Loucy (cell line): ENCODE measurements at regions not wholly inside any gene's neighbourhood (a gene's known extent, or its start where the extent isn't known, plus 50 kb on each side); places are given as distances from the start of the nearest gene placed in this dataset.

Experiments
- EZH2phosphoT487 ChIP-seq: fragments of 200-600 bp; IDR thresholded peaks from 2 replicates; pipeline ENCODE4 v1.6.1; 2018; ENCODE audit warnings: antibody characterized with exemption, mild to moderate bottlenecking, moderate library complexity, borderline replicate concordance
- TF ChIP-seq, protein P1 (sequence below): fragments of 200-600 bp; sonication (generic); conservative IDR thresholded peaks from 2 replicates; pipeline ENCODE4 v1.5.1; 2014; ENCODE audit warnings: mild to moderate bottlenecking, antibody characterized with exemption, low read length

DNA sequence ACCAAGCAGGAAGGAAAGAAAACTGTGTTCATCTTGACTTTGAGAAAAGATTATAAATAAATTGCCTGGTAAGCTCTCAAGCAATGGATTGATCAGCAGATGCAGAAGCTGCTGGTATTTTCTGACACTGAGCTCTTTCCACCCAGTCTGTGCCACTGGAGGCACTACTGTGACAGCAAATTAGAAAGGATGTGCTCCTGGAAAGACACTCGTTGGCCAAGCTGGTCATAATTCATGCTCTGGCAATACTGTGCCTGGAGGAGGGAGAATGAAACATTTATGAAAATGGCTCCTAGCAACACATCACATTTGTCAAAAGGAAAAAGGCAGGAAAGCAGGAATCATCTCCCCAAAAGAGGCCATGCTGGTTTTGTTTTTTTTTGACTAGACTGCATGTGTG, 84.2 kb downstream of the CAVIN4 start:
- TF ChIP-seq, protein P1, sequence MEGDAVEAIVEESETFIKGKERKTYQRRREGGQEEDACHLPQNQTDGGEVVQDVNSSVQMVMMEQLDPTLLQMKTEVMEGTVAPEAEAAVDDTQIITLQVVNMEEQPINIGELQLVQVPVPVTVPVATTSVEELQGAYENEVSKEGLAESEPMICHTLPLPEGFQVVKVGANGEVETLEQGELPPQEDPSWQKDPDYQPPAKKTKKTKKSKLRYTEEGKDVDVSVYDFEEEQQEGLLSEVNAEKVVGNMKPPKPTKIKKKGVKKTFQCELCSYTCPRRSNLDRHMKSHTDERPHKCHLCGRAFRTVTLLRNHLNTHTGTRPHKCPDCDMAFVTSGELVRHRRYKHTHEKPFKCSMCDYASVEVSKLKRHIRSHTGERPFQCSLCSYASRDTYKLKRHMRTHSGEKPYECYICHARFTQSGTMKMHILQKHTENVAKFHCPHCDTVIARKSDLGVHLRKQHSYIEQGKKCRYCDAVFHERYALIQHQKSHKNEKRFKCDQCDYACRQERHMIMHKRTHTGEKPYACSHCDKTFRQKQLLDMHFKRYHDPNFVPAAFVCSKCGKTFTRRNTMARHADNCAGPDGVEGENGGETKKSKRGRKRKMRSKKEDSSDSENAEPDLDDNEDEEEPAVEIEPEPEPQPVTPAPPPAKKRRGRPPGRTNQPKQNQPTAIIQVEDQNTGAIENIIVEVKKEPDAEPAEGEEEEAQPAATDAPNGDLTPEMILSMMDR, result no peak
- no peak for TF ChIP-seq EZH2phosphoT487
